Sigmoid colon (tissue), 4 donors: ENCODE measurements at regions not wholly inside any gene's neighbourhood (a gene's known extent, or its start where the extent isn't known, plus 50 kb on each side); places are given as distances from the start of the nearest gene placed in this dataset.

Source experiments
- CTCF ChIP-seq, 4 experiments: fragments of 450-650 bp in 3 of 4; fragments of 200-600 bp in 1 of 4; IDR thresholded peaks; one replicate each; pipeline ENCODE4 v1.5.1; 2016 to 2019; ENCODE audit warnings: antibody characterized with exemption in 4 of 4, mild to moderate bottlenecking in 3 of 4, moderate library complexity in 2 of 4
- EP300 ChIP-seq, 4 donors: sonication (generic); formaldehyde crosslinking; IDR thresholded peaks; one replicate each; pipeline ENCODE4 v1.6.1; 2017; ENCODE audit warnings: antibody characterized with exemption in 4 of 4
- POLR2A ChIP-seq, 2 donors: fragments of 450-650 bp; IDR thresholded peaks; one replicate each; pipeline ENCODE4 v1.6.1; 2016; ENCODE audit warnings: antibody characterized with exemption in 2 of 2, mild to moderate bottlenecking in 2 of 2, moderate library complexity in 2 of 2
- POLR2AphosphoS5 ChIP-seq, 4 donors: sonication (generic); formaldehyde crosslinking; IDR thresholded peaks; one replicate each; pipeline ENCODE4 v1.6.1; 2017; ENCODE audit warnings: antibody characterized with exemption in 4 of 4

- TF ChIP-seq POLR2A (IDR thresholded peaks at IDR 0.05) = no peak
- no peak for TF ChIP-seq EP300 (IDR thresholded peaks at IDR 0.05)
- TF ChIP-seq CTCF (IDR thresholded peaks at IDR 0.05) = no peak
- no peak for TF ChIP-seq POLR2AphosphoS5 (IDR thresholded peaks at IDR 0.05)
Measured at GRCh38 chr5:57566914-57567313, 84.3 kb upstream of the ACTBL2 start.
